SK-N-SH (cell line): ENCODE measurements at regions not wholly inside any gene's neighbourhood (a gene's known extent, or its start where the extent isn't known, plus 50 kb on each side); places are given as distances from the start of the nearest gene placed in this dataset.

ENCODE experiments used
- CTCF ChIA-PET: fragments of 300-600, 350-600 bp; formaldehyde crosslinking; extraction: SDS; loops from one replicate; lab custom pipeline; 2021; lab: Yijun Ruan, JAX
- POLR2A ChIA-PET: fragments of 350-600 bp; sonication (Branson Sonifier 250); formaldehyde crosslinking; extraction: SDS; loops from one replicate; lab custom pipeline; 2020; ENCODE audit warnings: antibody characterized with exemption, inconsistent platforms; lab: Yijun Ruan, JAX
- DNase-seq: peaks from one replicate; pipeline ENCODE4 v3.0.0; 2012
- H2AFZ ChIP-seq: fragments of 200-600 bp; sonication (generic); 2 replicates; pipeline ENCODE4 v1.8.1; 2016; ENCODE audit warnings: antibody characterized with exemption, mild to moderate bottlenecking, low read depth
- H3F3A ChIP-seq: fragments of 200-600 bp; sonication (generic); replicated peaks from 2 replicates; pipeline ENCODE3; 2016; ENCODE audit warnings: antibody characterized with exemption, mild to moderate bottlenecking; ENCODE audit not compliant: insufficient read depth
- H3K27ac ChIP-seq, 2 experiments: fragments of 200-500 bp in 1 of 2; fragments of 200-600 bp in 1 of 2; sonication (Bioruptor generic) in 1 of 2; sonication (generic), shearing (Covaris generic) in 1 of 2; 2 replicates each; pipeline versions ENCODE4 v1.5.1 to v1.6.1; 2014 to 2016; ENCODE audit warnings: low read depth in 2 of 2, inconsistent platforms in 1 of 2, low read length in 1 of 2, mild to moderate bottlenecking in 1 of 2, mixed read lengths in 1 of 2
- H3K27me3 ChIP-seq: fragments of 200-600 bp; sonication (generic), shearing (Covaris generic); 2 replicates; pipeline ENCODE4 v1.6.1; 2016; ENCODE audit warnings: mixed run types; ENCODE audit not compliant: insufficient read depth
- H3K36me3 ChIP-seq, 2 experiments: fragments of 200-500 bp in 1 of 2; fragments of 200-600 bp in 1 of 2; sonication (Bioruptor generic) in 1 of 2; sonication (generic) in 1 of 2; replicated peaks in 1 of 2; 2 replicates each; pipeline versions ENCODE3 to v1.5.1; 2014 to 2016; ENCODE audit warnings: low read length in 1 of 2, mild to moderate bottlenecking in 1 of 2; ENCODE audit not compliant: insufficient read depth in 2 of 2, control insufficient read depth in 1 of 2
- H3K4me1 ChIP-seq, 2 experiments: fragments of 200-500 bp in 1 of 2; fragments of 200-600 bp in 1 of 2; sonication (Bioruptor generic) in 1 of 2; sonication (generic), shearing (Covaris generic) in 1 of 2; 2 replicates each; pipeline versions ENCODE4 v1.5.1 to v1.6.1; 2014 to 2016; ENCODE audit warnings: low read depth in 1 of 2, low read length in 1 of 2, mixed run types in 1 of 2; ENCODE audit not compliant: insufficient read depth in 2 of 2, control insufficient read depth in 1 of 2
- H3K4me2 ChIP-seq: fragments of 200-600 bp; sonication (generic), shearing (Covaris generic); 2 replicates; pipeline ENCODE4 v1.6.1; 2017; ENCODE audit warnings: mixed run types
- H3K4me3 ChIP-seq, 2 experiments: fragments of 200-500 bp in 1 of 2; fragments of 200-600 bp in 1 of 2; sonication (Bioruptor generic) in 1 of 2; sonication (generic), shearing (Covaris generic) in 1 of 2; 2 replicates each; pipeline versions ENCODE4 v1.5.1 to v1.8.1; 2014 to 2016; ENCODE audit warnings: low read depth in 2 of 2, inconsistent platforms in 1 of 2, low read length in 1 of 2, mild to moderate bottlenecking in 1 of 2, mixed read lengths in 1 of 2, moderate library complexity in 1 of 2
- H3K79me2 ChIP-seq: fragments of 200-600 bp; sonication (generic); 2 replicates; pipeline ENCODE4 v1.8.1; 2017; ENCODE audit warnings: mild to moderate bottlenecking; ENCODE audit not compliant: insufficient read depth
- H3K9ac ChIP-seq: fragments of 200-600 bp; sonication (generic); 2 replicates; pipeline ENCODE4 v1.6.1; 2017; ENCODE audit warnings: mixed run types
- H3K9me2 ChIP-seq: fragments of 200-600 bp; sonication (generic); 2 replicates; pipeline ENCODE4 v1.6.1; 2017; ENCODE audit warnings: mixed run types
- H3K9me3 ChIP-seq: fragments of 200-600 bp; sonication (generic); 2 replicates; pipeline ENCODE4 v1.6.1; 2017; ENCODE audit warnings: mixed run types, mild to moderate bottlenecking, moderate library complexity
- H4K20me1 ChIP-seq: fragments of 200-600 bp; sonication (generic); 2 replicates; pipeline ENCODE4 v1.6.1; 2017; ENCODE audit warnings: mild to moderate bottlenecking, mixed run types; ENCODE audit not compliant: insufficient read depth
- FOSL2 ChIP-seq: IDR thresholded peaks from 2 replicates; pipeline ENCODE4 v1.4.0; 2012; ENCODE audit warnings: low read depth, mild to moderate bottlenecking, moderate library complexity, borderline replicate concordance
- MEF2A ChIP-seq: IDR thresholded peaks from 2 replicates; pipeline ENCODE4 v1.4.0; 2012; ENCODE audit warnings: low read depth, borderline replicate concordance
- MXI1 ChIP-seq: IDR thresholded peaks from 2 replicates; pipeline ENCODE4 v1.6.1; 2012; ENCODE audit warnings: mild to moderate bottlenecking, low read depth, low read length, improper control_type of control experiment
- NRF1 ChIP-seq: IDR thresholded peaks from 2 replicates; pipeline ENCODE4 v1.6.1; 2012; ENCODE audit warnings: low read depth, mild to moderate bottlenecking, low read length
- POLR2AphosphoS5 ChIP-seq: IDR thresholded peaks from 2 replicates; pipeline ENCODE4 v1.6.1; 2012; ENCODE audit warnings: low read depth, low read length
- RAD21 ChIP-seq: IDR thresholded peaks from 2 replicates; pipeline ENCODE4 v1.6.1; 2012; ENCODE audit warnings: mild to moderate bottlenecking, low read length
- RFX5 ChIP-seq: IDR thresholded peaks from 2 replicates; pipeline ENCODE4 v1.6.1; 2012; ENCODE audit warnings: mild to moderate bottlenecking, improper control_type of control experiment, low read length
- RXRA ChIP-seq: IDR thresholded peaks from 2 replicates; pipeline ENCODE4 v1.4.0; 2012; ENCODE audit warnings: low read depth, mild to moderate bottlenecking, borderline replicate concordance
- SMC3 ChIP-seq: IDR thresholded peaks from 2 replicates; pipeline ENCODE4 v1.6.1; 2012; ENCODE audit warnings: low read depth, low read length, improper control_type of control experiment
- TAF1 ChIP-seq: IDR thresholded peaks from 2 replicates; pipeline ENCODE4 v1.6.1; 2012; ENCODE audit warnings: low read depth, mild to moderate bottlenecking, low read length, moderate library complexity, borderline replicate concordance
- TCF12 ChIP-seq: IDR thresholded peaks from 2 replicates; pipeline ENCODE4 v1.4.0; 2012
- WGBS: methylation state at CpG from one replicate; pipeline ENCODE4 v1.1.6; 2017; ENCODE audit warnings: low lambda C conversion rate; 5-methylcytosine and 5-hydroxymethylcytosine counted together
- TF ChIP-seq, protein P1 (sequence below): IDR thresholded peaks from 2 replicates; pipeline ENCODE4 v1.4.0; 2012; ENCODE audit warnings: low read depth, borderline replicate concordance
- TF ChIP-seq, protein P2 (sequence below): fragments of 200-600 bp; sonication (generic); IDR thresholded peaks from 2 replicates; pipeline ENCODE4 v1.6.1; 2017; ENCODE audit warnings: antibody characterized with exemption, mild to moderate bottlenecking, moderate library complexity
- TF ChIP-seq, protein P3 (sequence below): fragments of 150-350 bp; IDR thresholded peaks from 2 replicates; pipeline ENCODE4 v1.6.1; 2017; ENCODE audit warnings: antibody characterized with exemption, low read length, low read depth, borderline replicate concordance
- TF ChIP-seq, protein P4 (sequence below): IDR thresholded peaks from 2 replicates; pipeline ENCODE4 v1.4.0; 2012; ENCODE audit warnings: low read depth

DNA sequence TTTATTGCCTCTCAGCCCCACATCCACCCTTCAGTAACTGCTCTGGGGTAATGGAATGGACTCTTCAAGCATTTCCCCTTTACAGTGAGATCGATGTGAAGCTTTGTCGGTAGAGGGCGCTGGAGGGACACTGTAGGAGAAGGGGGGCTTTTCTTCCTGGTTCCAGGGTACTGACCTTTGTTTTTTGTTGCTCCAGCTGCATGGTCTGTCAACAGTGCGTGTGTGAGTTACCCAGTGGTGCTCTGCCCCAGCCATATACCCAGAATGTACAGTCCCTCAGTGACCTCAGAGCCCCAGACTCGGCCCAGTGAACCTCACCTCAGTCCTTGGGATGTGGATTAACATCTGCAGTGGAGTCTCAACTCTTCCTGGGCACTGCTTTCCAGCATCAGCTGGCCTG lies 180.3 kb upstream of the TSC22D2 start:
- 13% methylated on average over 4 of the region's 5 CpGs for WGBS
- no peak overlapping the region for H3K27ac ChIP-seq
- peak; percentile 30 for DNase-seq
- H3K4me3 ChIP-seq, result no peak overlapping the region
- H3K79me2 ChIP-seq, result no peaks in the 10 kb centered on the region
- peak; percentile 53 for TF ChIP-seq SMC3
- TF ChIP-seq POLR2AphosphoS5, result no peak
- TF ChIP-seq FOSL2, result no peak
- TF ChIP-seq, protein P1, sequence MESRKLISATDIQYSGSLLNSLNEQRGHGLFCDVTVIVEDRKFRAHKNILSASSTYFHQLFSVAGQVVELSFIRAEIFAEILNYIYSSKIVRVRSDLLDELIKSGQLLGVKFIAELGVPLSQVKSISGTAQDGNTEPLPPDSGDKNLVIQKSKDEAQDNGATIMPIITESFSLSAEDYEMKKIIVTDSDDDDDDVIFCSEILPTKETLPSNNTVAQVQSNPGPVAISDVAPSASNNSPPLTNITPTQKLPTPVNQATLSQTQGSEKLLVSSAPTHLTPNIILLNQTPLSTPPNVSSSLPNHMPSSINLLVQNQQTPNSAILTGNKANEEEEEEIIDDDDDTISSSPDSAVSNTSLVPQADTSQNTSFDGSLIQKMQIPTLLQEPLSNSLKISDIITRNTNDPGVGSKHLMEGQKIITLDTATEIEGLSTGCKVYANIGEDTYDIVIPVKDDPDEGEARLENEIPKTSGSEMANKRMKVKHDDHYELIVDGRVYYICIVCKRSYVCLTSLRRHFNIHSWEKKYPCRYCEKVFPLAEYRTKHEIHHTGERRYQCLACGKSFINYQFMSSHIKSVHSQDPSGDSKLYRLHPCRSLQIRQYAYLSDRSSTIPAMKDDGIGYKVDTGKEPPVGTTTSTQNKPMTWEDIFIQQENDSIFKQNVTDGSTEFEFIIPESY, result no peak
- TF ChIP-seq RAD21, result peak; percentile 70
- TF ChIP-seq, protein P2, sequence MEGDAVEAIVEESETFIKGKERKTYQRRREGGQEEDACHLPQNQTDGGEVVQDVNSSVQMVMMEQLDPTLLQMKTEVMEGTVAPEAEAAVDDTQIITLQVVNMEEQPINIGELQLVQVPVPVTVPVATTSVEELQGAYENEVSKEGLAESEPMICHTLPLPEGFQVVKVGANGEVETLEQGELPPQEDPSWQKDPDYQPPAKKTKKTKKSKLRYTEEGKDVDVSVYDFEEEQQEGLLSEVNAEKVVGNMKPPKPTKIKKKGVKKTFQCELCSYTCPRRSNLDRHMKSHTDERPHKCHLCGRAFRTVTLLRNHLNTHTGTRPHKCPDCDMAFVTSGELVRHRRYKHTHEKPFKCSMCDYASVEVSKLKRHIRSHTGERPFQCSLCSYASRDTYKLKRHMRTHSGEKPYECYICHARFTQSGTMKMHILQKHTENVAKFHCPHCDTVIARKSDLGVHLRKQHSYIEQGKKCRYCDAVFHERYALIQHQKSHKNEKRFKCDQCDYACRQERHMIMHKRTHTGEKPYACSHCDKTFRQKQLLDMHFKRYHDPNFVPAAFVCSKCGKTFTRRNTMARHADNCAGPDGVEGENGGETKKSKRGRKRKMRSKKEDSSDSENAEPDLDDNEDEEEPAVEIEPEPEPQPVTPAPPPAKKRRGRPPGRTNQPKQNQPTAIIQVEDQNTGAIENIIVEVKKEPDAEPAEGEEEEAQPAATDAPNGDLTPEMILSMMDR, result peak; percentile 78
- TF ChIP-seq MEF2A, result no peak
- TF ChIP-seq RXRA, result no peak
- TF ChIP-seq, protein P3, sequence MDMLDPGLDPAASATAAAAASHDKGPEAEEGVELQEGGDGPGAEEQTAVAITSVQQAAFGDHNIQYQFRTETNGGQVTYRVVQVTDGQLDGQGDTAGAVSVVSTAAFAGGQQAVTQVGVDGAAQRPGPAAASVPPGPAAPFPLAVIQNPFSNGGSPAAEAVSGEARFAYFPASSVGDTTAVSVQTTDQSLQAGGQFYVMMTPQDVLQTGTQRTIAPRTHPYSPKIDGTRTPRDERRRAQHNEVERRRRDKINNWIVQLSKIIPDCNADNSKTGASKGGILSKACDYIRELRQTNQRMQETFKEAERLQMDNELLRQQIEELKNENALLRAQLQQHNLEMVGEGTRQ, result no peak
- no peak for TF ChIP-seq TAF1
- TF ChIP-seq NRF1, result no peak
- TF ChIP-seq MXI1, result no peak
- TF ChIP-seq TCF12, result no peak
- TF ChIP-seq, all 33 proteins: peak for 3
- Histone ChIP-seq H3K27me3 (no peaks in the 10 kb centered on the region), H3K4me1 (peaks cover 0 to 5% of the 10 kb centered on the region in 2 experiments; a peak in 1 of 4 replicates), H2AFZ (no peak overlapping the region), H3K9ac (no peak overlapping the region), H3K36me3 (no peaks in the 10 kb centered on the region), H4K20me1 (no peaks in the 10 kb centered on the region), H3K9me3 (no peaks in the 10 kb centered on the region), H3K4me2 (no peak overlapping the region), H3K9me2 (no peaks in the 10 kb centered on the region), H3F3A (peaks cover 15% of the 10 kb centered on the region)
- CTCF ChIA-PET, result interaction anchor here (0.7 to 2.4 kb wide), 5 partner anchors 9 to 268 kb away, joined by 3 to 10 read pairs (median 4); no protein-coding TSS in a partner anchor
- POLR2A ChIA-PET, result no interaction called here

DNA sequence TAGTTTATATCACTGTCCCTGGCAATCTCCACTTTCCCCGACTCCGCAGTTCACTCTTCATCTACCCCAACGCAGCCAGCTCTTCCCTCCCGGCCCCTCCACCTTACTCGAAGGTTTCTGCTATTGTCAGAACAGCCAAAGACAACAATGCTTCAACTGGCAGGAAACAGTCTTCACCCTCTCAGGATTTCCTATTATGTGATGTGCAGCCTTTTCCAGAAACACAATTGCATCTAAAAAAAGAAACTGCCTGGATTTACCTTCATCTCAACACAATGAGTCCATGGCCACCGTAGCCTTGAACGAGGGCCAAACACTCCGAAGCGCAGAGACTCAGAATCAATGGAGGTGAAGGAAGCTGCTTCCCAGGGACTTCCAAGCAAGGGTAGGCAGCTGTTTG lies 182.1 kb upstream of the TSC22D2 start:
- H3F3A ChIP-seq, result peaks cover 8% of the 10 kb centered on the region
- no peak overlapping the region for H2AFZ ChIP-seq
- WGBS, result 81% methylated on average over 9 of the region's 9 CpGs
- no peaks in the 10 kb centered on the region for H4K20me1 ChIP-seq
- H3K9me2 ChIP-seq, result no peaks in the 10 kb centered on the region
- H3K4me2 ChIP-seq, result no peak overlapping the region
- H3K4me3 ChIP-seq, result no peak overlapping the region
- no peaks in the 10 kb centered on the region for H3K9me3 ChIP-seq
- H3K27me3 ChIP-seq, result no peaks in the 10 kb centered on the region
- peaks cover 0 to 5% of the 10 kb centered on the region in 2 experiments; a peak in 2 of 4 replicates for H3K4me1 ChIP-seq
- TF ChIP-seq RFX5 (no peak), POLR2AphosphoS5 (no peak)
- TF ChIP-seq, protein P4, sequence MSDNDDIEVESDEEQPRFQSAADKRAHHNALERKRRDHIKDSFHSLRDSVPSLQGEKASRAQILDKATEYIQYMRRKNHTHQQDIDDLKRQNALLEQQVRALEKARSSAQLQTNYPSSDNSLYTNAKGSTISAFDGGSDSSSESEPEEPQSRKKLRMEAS, result no peak
- no peak overlapping the region for H3K9ac ChIP-seq
- H3K27ac ChIP-seq, result no peak overlapping the region
- DNase-seq, result no peak
- no peaks in the 10 kb centered on the region for H3K79me2 ChIP-seq
- POLR2A ChIA-PET, result no interaction called here
- no peaks in the 10 kb centered on the region for H3K36me3 ChIP-seq
- CTCF ChIA-PET, result no interaction called here
